HG03457 (cell line): ENCODE measurements at regions not wholly inside any gene's neighbourhood (a gene's known extent, or its start where the extent isn't known, plus 50 kb on each side); places are given as distances from the start of the nearest gene placed in this dataset.

ENCODE experiments used
- ATAC-seq: cut with Tn5 transposase; IDR thresholded peaks from one replicate; pipeline ENCODE4 v1.9.1; 2021; ENCODE audit warnings: moderate number of reproducible peaks; ENCODE audit not compliant: unreplicated experiment

DNA sequence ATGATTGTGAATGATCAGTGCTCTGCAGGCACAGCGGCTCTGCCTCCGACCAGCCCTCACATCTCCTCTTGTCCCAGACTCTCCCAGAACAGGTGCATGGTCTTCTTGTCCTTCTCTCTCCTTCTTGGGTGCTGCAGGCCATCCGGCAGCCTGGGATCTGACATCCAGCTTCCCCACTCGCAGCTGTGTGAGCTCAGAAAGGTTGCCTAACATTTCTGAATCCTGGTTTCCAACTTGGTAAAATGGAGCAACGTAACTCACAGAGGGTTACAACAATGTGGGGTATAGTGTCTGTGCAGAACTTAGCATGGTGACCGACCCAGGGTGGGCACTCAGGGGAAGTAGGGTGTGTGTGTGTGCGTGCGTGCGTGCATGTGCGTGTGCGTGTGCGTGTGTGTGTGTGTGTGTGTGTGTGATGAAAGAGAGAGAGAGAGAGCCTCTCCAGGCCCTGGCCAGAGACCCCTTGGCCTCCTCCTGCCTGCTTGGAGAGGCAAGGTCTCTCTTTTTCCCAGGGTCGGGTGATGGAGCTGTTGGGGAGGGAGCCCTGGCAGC, 110.1 kb downstream of the SNX5 start:
- ATAC-seq = no peak

DNA sequence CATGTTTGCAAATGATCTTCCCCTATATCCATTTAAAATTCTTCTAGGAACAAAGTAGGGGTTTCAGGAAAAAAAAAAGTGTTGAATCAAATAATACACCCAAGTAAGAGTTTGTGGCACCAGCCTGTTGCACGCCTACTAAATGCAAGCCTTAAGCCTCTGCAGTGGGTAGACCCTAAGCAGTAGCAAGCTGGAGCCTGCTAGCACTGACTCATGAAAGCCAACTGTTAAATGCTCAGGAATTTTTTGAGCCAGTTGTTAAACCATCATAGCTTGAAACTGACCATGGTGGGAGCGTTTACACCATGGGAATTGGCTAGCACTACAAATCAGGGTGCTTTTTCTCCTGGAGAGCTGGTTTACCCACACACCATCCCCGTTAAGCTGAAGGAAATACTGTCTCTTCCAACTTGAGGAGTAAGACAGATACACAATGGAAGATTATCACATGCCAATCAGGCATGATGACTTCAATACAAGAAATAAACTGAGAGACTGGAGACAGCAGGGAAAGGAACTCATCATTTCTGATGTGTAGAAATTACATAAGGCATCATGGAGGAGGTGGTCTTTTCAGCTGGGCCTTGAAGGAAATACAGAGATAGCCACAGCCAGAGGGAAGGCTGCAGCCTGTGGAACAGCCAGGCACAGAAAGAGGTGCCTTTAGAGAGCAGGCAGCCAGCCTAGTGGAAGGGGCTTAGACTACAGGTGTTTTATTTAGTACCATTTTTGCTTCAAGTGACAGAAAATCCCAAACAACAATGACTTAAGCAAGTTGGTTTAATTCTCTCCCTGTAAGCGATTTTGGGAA, 110.8 kb downstream of the SNX5 start:
- ATAC-seq = no peak

DNA sequence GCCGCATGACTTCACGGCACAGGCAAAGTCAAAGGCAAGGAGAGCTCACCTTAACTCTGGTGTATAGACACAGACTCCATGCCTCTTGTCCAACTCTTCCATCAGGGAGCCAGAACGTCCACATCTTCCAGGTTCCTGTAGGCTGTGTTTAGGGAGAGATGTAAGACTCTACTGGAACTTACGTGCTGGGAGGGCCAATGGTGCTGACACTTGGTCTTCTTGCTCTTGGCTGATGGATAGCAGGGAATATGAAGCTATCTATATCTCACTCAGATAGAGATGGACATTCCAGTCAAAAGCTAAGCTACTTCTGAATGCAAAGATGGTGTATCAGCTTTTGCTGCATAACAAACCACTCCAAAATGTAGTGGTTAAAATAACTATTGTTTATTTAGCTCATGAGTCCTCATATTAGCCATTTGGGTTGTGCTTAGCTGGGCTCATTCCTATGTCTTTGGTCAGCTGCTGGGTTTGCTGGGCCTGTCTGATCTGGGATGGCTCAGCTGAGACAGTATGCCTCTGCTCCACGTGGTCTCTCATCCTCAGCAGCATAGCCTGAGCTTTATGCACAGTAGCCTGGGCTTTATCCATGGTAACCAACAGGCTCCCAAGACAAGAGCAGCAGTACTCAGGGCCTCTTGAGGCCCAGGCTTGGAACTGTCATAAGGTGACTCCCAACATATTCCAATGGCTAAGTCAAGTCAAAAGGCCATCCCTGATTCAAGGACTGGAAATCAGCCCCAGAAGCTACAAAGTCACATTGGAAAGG, 111.6 kb downstream of the SNX5 start:
- no peak for ATAC-seq

DNA sequence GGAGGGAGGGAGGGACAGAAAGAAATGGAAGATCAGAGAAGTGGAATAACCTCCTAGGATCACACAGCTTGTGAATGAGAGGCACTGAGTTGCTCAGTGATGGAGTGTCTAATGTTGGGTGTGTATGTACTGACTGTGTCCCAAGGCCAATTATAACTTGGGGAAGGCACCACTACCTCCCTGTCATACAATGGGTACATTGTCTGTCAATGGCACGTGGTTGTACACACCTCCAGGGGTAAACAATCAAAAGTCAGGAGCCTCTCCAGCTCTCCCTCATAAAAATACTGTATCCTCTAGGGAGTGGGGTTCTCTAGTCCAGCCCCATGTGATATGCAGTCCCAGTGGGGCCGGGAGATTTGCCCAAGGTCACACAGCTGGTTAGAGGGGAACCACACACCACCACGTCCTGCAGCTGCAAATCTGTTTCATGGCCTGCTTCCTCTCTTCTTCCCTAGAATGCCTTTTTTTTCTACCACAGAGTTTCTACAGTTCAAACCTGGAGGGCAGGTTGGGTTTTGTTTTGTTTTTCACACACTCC, 112.5 kb downstream of the SNX5 start:
- peak; percentile 79 for ATAC-seq

DNA sequence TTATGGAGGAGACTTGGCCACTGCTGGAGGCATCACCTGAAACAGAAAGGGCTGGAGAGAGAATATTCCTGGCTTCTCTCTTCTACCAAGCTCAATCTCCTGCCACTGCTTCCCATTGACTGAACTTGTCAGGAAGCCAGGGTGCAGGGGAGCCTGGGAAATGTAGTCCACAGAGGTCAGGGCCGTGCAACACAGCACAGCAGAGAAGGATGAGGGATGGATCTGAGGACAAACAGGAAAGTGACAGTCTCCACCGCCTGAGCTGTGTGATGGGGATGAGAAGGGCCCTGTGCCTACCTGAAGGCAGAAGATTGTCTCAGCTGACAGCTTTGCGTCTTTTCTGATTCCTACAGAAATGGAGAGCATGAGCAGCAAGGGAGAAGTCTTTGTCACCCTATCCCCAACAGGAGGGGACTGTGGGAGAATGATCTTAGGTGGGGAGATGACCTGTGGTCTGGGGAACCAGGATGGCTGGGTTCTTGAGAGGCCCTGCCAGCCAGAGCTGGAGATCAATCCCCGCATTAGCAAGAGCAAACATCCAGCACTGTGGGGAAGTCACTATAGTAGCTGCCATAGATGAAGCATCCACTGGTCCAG, 114.2 kb downstream of the SNX5 start:
- no peak for ATAC-seq

DNA sequence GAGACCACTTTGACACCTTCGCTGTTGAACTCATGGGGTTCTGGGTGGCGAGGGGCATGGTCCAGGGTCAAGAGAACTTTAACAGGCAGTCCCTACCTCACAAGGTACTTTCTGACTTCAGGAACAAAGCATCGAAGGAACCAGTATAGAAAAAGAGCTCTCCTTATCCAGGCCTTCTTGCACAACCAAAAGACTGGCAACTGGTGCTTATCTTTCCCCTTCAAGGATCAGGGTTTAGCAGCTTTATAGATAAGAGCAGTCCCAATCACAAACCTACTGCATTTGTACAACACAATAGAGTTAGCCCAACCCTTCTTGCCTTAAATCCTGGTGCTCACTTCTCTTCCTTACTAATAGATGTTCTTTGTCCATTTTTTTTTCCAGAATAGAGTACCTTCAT, 116.3 kb downstream of the SNX5 start:
- no peak for ATAC-seq

DNA sequence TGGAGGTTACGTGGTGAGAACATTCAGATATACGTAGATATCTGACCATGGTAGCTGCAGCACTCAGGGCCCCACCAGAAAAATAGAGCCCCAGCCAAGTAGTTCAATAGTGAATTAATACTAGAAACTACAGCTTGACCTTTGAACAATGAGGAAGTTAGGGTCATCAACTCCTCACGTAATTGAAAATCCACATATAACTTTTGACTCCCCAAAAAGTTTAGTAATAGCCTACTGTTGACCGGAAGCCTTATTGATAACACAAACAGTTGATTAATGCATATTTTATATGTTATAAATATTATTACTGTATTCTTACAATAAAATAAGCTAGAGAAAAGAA, 117.9 kb downstream of the SNX5 start:
- no peak for ATAC-seq

DNA sequence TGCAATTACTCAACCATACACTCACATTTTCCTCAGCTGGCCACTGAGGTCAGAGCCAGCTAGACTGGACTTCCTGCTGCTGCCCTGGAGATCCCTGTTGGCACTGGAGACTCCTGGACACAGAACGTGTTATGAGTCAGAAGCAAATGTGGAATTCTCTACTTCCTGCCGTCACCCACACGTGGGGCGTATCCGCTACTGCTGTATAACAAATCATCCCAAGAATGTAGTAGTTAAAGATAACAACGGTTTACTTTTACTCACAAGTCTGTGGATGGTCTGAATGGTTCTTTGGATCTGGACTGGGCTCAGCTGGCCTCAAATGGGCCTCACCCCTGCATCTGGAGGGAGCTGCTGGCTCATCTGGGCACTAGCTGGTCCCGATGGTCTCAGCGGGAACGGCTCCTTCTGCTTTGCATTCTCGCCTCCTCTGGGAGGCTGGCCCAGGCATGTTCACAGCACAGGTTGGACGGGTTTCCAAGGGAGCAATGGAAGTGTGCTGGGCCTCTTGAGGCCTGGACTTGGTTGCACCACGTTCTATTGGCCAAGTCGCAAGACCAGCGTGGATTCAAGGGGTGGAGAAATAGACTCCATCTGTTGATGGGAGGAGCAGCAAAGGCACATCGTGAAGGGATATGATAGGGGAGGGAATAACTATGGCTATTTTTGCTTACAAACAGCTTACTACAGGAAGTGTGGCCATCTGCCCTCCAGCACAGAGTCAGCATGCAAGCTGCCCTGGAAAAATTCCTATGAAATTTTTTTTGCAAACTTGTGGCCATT, 118.5 kb downstream of the SNX5 start:
- ATAC-seq = no peak

DNA sequence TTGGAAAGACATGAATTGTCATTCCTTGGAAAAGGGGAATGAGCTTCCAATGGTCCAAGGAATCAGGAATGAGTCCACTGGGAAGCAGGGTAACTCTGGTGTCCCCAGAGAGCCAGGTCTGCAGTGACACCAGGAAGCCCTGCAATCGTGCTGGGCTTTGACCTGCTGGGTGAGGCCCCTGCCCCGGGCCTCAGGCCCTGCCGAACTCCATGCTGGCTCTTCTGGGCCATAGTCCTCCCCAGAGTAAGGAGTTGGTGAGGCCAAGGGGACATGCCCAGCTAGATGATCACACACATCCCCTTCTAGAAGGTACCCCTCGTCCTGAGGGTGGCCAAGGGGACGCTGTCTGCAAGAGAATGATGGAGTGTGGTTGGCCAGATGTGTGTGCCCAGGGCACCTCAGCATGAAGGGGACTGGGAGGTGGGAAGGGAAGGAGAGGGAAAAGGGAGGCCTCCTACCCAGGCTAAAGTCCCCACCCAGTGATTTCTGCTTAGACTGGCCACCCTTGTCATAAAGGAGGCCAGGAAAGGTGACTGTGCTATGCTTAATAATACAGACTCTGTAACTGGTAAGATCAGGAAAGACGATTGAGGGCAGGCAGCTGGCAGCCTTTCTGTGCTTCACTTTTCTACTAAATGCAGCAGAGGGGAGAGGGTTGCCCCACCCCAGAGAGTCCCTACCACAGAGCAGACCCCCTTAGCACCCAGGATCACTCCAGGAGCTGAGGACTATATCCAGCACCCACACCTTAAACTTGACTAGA, 119.3 kb downstream of the SNX5 start:
- no peak for ATAC-seq

DNA sequence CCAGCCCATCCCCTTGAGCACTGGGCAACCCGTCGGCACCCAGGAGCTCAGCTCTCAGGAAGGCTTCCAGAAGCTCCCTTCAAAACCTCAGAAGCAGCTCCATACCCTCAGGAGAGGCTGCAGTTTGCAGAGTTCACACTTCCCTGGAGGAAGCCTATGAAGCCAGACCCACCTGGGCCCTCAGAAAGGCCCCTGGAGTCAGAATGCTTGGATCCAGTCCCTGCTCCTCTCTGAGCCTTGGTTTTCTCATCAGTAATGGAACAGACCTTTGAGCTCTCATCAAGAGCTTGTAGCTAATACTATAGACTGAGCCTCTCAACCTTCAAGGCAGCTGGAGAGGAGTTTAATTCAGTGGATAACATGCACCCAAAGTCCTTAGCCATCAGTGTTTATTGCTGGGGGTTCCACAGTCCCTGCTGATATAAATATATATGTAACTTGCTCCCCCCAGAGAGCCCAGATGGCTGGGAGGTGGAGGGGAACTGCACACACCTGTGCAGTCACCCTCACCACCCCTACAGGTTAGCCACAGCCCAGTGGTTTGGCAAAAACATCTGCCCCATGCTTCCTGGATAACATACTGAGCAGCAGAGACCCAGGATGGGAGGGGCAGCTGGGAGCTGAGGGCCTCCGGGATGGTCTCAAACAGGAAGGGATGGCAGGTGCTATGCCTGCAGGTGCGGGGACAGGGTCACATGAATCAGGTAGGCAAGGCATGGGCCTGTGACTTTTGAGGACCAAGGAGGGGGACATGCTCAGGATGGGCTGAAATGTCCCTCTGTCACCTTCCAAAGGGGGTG, 120.1 kb downstream of the SNX5 start:
- no peak for ATAC-seq

DNA sequence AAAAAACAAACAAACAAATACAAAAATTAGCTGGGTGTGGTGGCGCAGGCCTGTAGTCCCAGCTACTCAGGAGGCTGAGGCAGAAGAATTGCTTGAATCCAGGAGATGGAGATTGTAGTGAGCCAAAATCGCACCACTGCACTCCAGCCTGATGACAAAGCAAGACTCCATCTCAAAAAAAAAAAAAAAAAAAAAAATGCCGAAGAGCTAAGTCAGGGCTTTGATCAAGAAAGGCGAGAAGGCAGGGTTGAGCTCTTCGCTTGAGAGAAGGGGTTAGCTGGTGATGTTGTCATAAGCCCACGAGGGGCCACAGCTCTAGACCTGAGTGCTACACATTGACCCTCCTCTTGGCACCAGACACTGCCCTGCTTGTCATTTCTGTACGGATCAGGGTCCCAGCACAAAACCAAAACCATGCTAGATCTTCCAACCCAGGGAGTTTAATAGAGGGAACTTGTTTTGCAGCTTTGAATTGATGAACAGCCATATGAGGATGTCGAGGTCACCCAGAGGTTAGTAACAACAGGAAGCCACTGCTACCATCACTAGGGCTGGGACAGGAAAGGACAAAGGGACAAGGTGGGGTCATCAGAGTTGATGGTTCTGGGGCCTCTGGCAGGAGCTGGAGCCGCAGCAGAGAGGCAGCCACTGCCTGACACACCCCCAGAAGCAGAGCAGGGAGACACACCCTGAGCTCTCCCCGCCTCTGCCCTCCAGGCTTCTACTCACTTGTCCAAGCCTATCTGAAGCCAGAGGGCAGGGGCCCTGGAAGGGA, 122.7 kb downstream of the SNX5 start:
- ATAC-seq = no peak

DNA sequence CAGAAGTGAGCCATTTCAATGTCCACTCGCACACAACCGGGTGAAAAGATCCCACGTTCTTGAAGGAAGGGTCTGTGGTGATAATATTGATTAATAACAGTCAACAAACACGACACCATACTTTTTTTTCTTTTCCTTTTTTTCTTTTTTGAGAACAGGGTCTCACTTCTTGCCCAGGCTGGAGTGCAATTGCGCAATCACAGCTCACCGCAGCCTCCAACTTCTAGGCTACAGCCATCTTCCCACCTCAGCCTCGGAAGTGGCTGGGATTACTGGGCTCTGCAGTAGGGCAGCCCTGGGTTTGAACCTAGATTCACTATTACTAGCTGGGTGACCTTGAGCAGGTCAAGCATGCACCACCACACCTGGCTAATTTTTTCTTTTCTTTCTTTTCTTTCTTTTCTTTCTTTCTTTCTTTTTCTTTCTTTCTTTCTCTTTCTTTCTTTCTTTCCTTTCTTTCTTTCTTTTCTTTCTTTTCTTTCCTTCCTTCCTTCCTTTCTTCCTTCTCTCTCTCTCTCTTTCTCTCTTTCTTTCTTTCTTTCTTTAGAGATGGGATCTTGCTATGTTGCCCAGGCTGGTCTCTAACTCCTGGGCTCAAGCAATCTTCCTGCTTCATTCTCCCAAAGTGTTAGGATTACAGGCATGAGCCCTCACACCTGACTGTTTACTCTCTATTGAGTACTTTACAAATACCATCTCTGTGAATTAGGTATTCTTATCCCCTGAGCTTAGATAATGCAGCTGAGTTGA, 123.9 kb downstream of the SNX5 start:
- ATAC-seq = no peak

DNA sequence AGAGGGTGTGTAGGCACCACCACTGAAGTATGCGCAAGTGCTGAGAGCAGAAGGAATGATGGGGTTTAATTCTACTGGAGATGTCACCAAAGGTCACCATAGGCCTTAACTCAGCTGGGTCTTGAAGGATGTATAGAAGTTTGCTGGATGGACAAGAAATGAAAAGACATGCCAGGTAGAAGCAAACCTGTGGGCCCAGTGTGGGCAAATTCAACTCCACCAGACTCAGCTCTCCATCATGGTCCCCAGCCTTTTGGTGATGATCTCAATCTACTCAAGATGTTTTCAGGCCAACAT, 124.5 kb downstream of the SNX5 start:
- no peak for ATAC-seq

DNA sequence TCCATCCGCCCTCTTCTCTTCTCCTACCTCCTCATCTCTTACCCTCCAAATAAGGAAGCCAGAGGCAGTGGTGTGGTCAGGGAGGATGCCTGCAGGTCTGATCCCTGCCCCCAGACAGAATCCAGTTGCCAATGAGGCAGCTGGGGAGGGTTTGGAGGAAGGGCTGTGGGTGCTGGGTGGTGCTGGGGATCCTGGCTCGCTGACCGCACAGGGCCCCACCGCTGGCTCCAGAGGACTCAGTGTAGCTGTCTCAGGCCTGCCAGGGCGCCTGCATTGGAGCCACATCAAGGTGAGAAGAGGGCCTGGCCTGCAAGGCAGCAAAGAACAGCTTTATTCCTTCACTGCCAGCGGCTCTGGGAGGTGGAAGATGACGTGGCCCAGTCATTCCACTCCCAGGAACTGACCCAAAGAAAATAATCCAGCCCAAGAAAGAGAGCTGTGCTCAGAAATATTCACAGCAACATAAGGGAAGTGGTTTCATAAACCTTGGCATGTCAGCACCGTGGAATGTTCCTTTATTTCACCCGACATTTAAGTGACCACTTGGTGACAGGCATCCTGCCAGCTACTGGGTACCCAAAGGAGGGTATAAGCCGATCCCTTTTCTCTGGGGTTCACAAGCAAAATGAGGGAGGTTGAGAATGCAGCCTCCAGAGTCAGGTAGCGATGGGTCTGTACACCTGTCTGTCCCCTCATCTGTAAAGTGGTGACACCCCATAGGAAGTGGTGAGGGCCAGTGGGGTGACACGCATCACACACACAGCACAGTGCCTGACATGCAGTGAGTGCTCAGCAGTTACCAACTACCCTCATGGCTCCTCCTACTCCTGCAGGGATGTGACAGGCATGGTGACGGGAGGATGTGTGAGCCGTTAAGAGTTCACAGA, 125.1 kb downstream of the SNX5 start:
- ATAC-seq = no peak

DNA sequence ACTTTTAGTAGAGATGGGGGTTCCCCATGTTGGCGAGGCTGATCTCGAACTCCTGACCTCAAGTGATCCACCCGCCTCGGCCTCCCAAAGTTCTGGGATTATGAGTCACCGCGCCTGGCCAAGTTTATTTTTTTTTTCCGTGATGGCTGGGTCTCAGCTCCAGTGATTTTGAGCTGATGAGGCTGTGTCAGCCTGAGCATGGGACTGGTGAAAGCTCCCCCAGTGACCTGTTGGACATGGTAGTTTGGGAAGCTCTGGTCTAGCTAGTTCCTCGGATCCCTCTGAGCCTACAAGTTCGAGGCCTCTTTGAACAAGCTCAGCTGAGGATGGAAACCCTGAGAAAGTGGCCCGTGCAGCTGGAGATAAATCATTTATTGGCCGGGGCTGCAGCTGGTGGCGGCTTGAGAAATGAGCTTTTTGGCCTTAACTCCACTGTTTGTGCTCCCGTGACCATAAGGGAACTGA, 126.8 kb downstream of the SNX5 start:
- ATAC-seq = no peak

DNA sequence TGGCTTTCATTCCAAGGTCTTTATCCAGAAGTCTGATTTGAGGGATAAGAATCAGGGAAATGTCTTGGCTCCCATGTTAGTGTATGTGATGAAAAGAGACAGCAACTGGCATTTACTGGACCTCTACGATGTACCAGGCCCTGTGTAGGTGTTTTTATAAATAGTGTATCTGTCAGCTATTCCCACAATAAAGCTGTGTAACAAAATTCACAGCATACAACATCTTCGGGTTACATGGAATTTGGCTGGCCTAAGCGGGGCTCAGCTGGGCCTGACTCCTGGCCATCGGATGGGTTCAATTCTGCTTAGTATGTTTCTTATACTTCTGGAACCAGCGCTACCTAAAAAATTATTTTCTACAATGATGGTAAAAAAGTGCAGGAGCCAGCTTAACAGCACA, 128.2 kb downstream of the SNX5 start:
- no peak for ATAC-seq

DNA sequence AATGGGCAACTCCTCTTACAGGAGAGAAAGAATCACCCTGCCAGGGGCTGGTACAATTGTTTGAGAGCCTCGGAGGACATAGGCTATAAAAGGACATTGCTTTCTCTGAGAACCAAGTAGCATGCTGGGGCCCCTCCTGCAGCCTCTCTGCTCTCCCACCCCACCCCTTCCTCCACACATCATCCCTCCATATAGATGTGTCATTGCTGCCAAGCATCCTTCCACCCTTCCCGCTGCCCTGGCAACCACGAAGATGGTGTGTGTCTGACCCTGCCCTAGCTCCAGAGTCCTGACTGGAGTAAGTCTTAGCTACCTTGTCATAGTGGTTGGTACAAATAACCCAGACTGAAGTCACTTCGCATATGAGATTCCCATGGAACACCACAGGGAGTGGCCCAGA, 129.7 kb downstream of the SNX5 start:
- ATAC-seq = no peak
